SH-SY5Y (cell line): ENCODE measurements at regions not wholly inside any gene's neighbourhood (a gene's known extent, or its start where the extent isn't known, plus 50 kb on each side); places are given as distances from the start of the nearest gene placed in this dataset.

Experiments
- GATA2 ChIP-seq: IDR thresholded peaks from 2 replicates; pipeline ENCODE4 v1.6.1; 2011; ENCODE audit warnings: mild to moderate bottlenecking, low read depth, low read length
- GATA3 ChIP-seq: IDR thresholded peaks from 2 replicates; pipeline ENCODE4 v1.6.1; 2011; ENCODE audit warnings: low read depth, mild to moderate bottlenecking, low read length, moderate library complexity

DNA sequence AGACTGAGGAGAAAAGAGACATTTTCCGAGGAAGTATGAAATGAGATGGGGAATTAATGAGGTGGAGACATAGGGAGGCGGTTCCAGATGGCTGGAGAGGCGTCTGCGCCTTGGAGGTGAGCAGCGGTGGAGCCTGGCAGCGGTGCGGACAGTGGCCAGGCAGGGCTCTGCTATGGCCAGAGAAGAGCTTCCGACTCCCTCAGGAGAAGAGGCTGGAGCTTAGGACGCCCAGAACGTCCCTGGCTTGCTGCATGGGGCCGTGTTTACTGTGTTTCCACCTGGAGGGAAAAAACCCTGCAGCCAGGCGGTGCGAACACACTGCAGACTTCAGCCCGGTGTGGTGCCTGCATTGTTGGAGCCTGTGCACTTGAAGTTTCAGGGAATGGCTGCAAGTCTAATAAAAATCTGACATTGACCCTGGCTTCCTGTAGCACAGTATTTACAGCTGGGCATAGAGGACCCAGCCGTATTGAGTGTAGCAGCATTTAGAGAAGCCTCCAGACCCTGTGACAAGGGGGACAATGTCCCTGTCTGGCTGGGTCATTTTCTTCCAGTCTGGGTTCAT is 447.1 kb upstream of the MKI67 start:
- TF ChIP-seq GATA3 (no peak), GATA2 (no peak)
